Left ventricle myocardium inferior (tissue), 1 donor: ENCODE measurements at regions not wholly inside any gene's neighbourhood (a gene's known extent, or its start where the extent isn't known, plus 50 kb on each side); places are given as distances from the start of the nearest gene placed in this dataset.

ENCODE experiments used
- DNase-seq: peaks from one replicate; pipeline ENCODE4 v3.0.0-alpha.2; 2020
- H3K27ac ChIP-seq: fragments of 200-600 bp; replicated peaks from 2 replicates; pipeline ENCODE4 v1.8.0; 2021
- H3K27me3 ChIP-seq: fragments of 200-600 bp; 2 replicates; pipeline ENCODE4 v1.8.0; 2021; ENCODE audit warnings: low read depth
- H3K36me3 ChIP-seq: fragments of 200-600 bp; 2 replicates; pipeline ENCODE4 v1.8.0; 2021
- H3K4me1 ChIP-seq: fragments of 200-600 bp; 2 replicates; pipeline ENCODE4 v1.8.0; 2021
- H3K4me3 ChIP-seq: fragments of 200-600 bp; 2 replicates; pipeline ENCODE4 v1.8.0; 2021; ENCODE audit warnings: mild to moderate bottlenecking, moderate library complexity
- H3K9me3 ChIP-seq: fragments of 200-600 bp; replicated peaks from 2 replicates; pipeline ENCODE4 v1.8.0; 2021
- intact Hi-C: fragments of 100-400 bp; cut with micrococcal nuclease; formaldehyde crosslinking; loops from one replicate; pipeline ENCODE4 v1.11.0; 2022
- TF ChIP-seq, protein P1 (sequence below): fragments of 200-600 bp; IDR thresholded peaks from 2 replicates; pipeline ENCODE4 v1.8.0; 2021; ENCODE audit warnings: antibody characterized with exemption, mild to moderate bottlenecking, borderline replicate concordance
- donor health status: DM: no; HTN: yes; CAD: no; lungs with severe emphysema.

DNA sequence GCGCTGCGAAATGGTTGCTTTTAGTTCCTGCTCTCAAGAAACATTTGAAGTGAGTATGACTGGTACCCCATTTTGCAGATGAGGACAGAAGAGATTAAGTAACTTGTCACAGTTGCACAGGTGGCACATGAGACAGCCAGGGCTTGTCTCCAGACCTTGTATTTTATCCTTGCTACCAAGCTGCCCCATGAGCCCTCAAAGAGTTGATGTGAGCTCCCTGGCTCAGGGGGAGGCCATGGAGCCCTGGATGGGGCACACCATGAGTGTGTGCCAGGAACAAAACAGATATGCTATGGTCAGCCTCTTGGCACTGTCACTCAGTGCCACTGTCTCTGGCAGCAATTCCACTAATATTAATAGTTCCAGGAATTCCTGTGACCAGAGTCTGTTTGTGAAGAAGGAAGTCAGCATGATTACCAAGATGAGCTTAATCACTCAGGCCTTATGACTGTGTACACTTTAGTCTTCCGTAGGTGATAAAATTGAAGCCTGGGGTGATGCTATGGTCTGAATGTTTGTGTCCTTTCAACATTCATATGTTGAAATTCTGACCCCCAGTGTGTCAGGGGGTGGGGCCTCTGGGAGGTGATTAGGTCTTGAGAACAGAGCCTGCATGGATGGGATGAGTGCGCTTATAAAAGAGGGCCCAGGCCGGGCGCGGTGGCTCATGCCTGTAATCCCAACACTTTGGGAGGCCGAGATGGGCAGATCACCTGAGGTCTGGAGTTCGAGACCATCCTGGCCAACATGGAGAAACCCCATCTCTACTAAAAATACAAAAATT lies 806.8 kb downstream of the AACS start:
- TF ChIP-seq, protein P1, sequence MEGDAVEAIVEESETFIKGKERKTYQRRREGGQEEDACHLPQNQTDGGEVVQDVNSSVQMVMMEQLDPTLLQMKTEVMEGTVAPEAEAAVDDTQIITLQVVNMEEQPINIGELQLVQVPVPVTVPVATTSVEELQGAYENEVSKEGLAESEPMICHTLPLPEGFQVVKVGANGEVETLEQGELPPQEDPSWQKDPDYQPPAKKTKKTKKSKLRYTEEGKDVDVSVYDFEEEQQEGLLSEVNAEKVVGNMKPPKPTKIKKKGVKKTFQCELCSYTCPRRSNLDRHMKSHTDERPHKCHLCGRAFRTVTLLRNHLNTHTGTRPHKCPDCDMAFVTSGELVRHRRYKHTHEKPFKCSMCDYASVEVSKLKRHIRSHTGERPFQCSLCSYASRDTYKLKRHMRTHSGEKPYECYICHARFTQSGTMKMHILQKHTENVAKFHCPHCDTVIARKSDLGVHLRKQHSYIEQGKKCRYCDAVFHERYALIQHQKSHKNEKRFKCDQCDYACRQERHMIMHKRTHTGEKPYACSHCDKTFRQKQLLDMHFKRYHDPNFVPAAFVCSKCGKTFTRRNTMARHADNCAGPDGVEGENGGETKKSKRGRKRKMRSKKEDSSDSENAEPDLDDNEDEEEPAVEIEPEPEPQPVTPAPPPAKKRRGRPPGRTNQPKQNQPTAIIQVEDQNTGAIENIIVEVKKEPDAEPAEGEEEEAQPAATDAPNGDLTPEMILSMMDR: no peak
- no peaks in the 10 kb centered on the region for H3K36me3 ChIP-seq
- no peak overlapping the region for H3K4me3 ChIP-seq
- peaks cover 7% of the 10 kb centered on the region for H3K9me3 ChIP-seq
- peaks cover 6% of the 10 kb centered on the region for H3K4me1 ChIP-seq
- DNase-seq: peak; percentile 33
- intact Hi-C loops: no loop called here
- H3K27me3 ChIP-seq: no peaks in the 10 kb centered on the region
- H3K27ac ChIP-seq: peak overlapping the region; percentile 74

DNA sequence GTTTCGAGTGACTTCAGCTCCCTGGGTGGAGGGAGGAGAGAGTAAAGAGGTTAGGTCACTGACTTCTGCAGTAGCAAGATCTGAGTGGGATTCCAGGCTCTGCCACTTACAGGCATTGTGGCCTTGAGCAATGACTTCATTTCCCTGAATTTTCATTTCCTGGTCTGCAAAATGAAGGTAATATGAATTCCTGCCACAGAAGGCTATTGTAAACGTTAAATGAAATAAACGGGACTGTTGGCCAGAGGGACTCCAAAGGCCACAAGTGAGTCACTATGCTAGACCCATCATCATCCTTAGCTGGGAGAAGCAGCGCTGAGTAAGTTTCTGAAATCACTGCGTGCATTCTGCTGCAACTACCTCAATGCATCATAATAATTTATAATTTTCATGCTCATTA lies 807.8 kb downstream of the AACS start:
- H3K4me3 ChIP-seq: no peak overlapping the region
- intact Hi-C loops: no loop called here
- H3K9me3 ChIP-seq: peaks cover 7% of the 10 kb centered on the region
- H3K27ac ChIP-seq: no peak overlapping the region
- no peaks in the 10 kb centered on the region for H3K36me3 ChIP-seq
- TF ChIP-seq, protein P1: no peak
- no peaks in the 10 kb centered on the region for H3K27me3 ChIP-seq
- H3K4me1 ChIP-seq: peaks cover 6% of the 10 kb centered on the region
- no peak for DNase-seq

DNA sequence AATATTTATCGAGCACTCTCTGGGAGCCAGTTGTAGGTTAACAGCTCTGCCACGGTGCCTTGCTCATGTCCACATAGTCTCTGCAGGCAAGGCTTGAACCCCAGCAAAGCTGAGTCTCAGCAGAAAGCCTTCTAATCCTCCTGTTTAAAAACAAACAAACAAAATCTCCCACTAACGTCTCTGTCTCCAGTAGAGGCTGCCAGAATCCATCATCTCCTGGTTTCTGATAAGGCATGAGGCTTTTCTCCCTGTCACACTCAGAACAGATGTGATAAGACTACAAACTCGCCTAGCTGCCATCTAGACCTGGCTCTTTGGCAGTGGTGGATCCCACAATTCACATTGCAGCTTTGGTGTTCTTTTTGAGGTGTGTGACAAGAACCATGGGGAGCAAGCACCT lies 813.2 kb downstream of the AACS start:
- intact Hi-C loops: no loop called here
- Histone ChIP-seq H3K4me3 (no peak overlapping the region), H3K36me3 (no peaks in the 10 kb centered on the region), H3K27me3 (no peaks in the 10 kb centered on the region), H3K4me1 (peaks cover 10% of the 10 kb centered on the region), H3K9me3 (no peaks in the 10 kb centered on the region), H3K27ac (no peak overlapping the region)
- no peak for DNase-seq
- TF ChIP-seq, protein P1: no peak

DNA sequence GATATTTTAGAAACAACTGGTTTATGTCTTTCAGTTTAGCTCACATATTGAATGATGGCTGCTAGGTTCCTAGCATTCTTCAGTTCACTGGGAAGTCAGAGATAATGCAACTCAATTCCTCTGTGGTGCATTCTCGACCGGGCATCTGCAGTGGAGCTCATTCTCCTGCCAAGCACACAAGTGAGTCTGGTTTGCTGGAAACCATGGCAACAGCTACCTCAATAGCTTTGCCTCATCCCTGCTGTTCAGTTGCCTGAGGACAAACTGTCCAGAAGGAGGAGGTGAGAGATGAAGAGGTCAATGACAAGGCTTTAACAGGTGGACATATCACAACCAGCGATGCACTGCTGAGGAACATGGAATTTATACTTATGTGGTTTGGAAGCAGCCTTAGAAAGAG lies 816.9 kb downstream of the AACS start:
- Histone ChIP-seq H3K27ac (no peak overlapping the region), H3K36me3 (no peaks in the 10 kb centered on the region), H3K4me3 (no peak overlapping the region), H3K27me3 (no peaks in the 10 kb centered on the region), H3K9me3 (peaks cover 8% of the 10 kb centered on the region), H3K4me1 (peaks cover 10% of the 10 kb centered on the region)
- intact Hi-C loops: no loop called here
- TF ChIP-seq, protein P1: no peak
- no peak for DNase-seq

- Histone ChIP-seq H3K27me3 (no peaks in the 10 kb centered on the region), H3K4me1 (peaks cover 18% of the 10 kb centered on the region), H3K4me3 (no peak overlapping the region), H3K9me3 (peaks cover 8% of the 10 kb centered on the region), H3K36me3 (no peaks in the 10 kb centered on the region), H3K27ac (no peak overlapping the region)
- DNase-seq: no peak
- intact Hi-C loops: no loop called here
- TF ChIP-seq, protein P1: no peak
These were observed 823.7 kb downstream of the AACS start for GRCh38 chr12:125888921-125889320.
